Smooth muscle cell (in vitro differentiated cells): ENCODE measurements at regions not wholly inside any gene's neighbourhood (a gene's known extent, or its start where the extent isn't known, plus 50 kb on each side); places are given as distances from the start of the nearest gene placed in this dataset.
"Not testable (repeated sequence)": the region's sequence is repeated elsewhere in the genome, so short reads cannot be mapped to it uniquely, and the experiment has no call there.

ENCODE experiments used
- DNase-seq: peaks from one replicate; lab custom pipeline; 2025; ENCODE audit not compliant: unreplicated experiment; lab: John Stamatoyannopoulos, UW
- H2AFZ ChIP-seq: fragments of 200-600 bp; sonication (generic); 2 replicates; pipeline ENCODE4 v1.6.0; 2016; ENCODE audit warnings: antibody characterized with exemption, low read depth, mild to moderate bottlenecking
- H3F3A ChIP-seq: fragments of 200-600 bp; sonication (generic); 2 replicates; pipeline ENCODE4 v1.6.0; 2017; ENCODE audit warnings: antibody characterized with exemption, low read depth
- H3K27ac ChIP-seq: fragments of 200-600 bp; sonication (generic); 2 replicates; pipeline ENCODE4 v1.5.1; 2016; ENCODE audit warnings: low read depth, mild to moderate bottlenecking
- H3K27me3 ChIP-seq: fragments of 200-600 bp; sonication (generic); 2 replicates; pipeline ENCODE4 v1.6.1; 2016; ENCODE audit warnings: low read depth, mild to moderate bottlenecking
- H3K36me3 ChIP-seq: fragments of 200-600 bp; sonication (generic); 2 replicates; pipeline ENCODE4 v1.5.1; 2016; ENCODE audit warnings: low read depth
- H3K4me1 ChIP-seq: fragments of 200-600 bp; sonication (generic); 2 replicates; pipeline ENCODE4 v1.5.1; 2016; ENCODE audit warnings: low read depth
- H3K4me2 ChIP-seq: fragments of 200-600 bp; sonication (generic); 2 replicates; pipeline ENCODE4 v1.6.0; 2016; ENCODE audit warnings: mild to moderate bottlenecking
- H3K4me3 ChIP-seq: fragments of 200-600 bp; sonication (generic); 2 replicates; pipeline ENCODE4 v1.5.1; 2016; ENCODE audit warnings: mild to moderate bottlenecking
- H3K79me2 ChIP-seq: fragments of 200-600 bp; sonication (generic); 2 replicates; pipeline ENCODE4 v1.6.0; 2016; ENCODE audit warnings: low read depth, mild to moderate bottlenecking
- H3K9ac ChIP-seq: fragments of 200-600 bp; sonication (generic); 2 replicates; pipeline ENCODE4 v1.6.0; 2016; ENCODE audit warnings: low read depth
- H3K9me3 ChIP-seq: fragments of 200-600 bp; sonication (generic); replicated peaks from 2 replicates; pipeline ENCODE4 v1.5.1; 2016; ENCODE audit warnings: low read depth
- H4K20me1 ChIP-seq: fragments of 200-600 bp; sonication (generic); 2 replicates; pipeline ENCODE4 v1.6.0; 2016; ENCODE audit warnings: low read depth
- WGBS: methylation state at CpG from one replicate; pipeline ENCODE4 v1.1.7; 2016; ENCODE audit warnings: low lambda C conversion rate; 5-methylcytosine and 5-hydroxymethylcytosine counted together
- TF ChIP-seq, protein P1 (sequence below): fragments of 200-600 bp; sonication (generic); IDR thresholded peaks from 2 replicates; pipeline ENCODE4 v1.5.1; 2017; ENCODE audit warnings: borderline replicate concordance, mild to moderate bottlenecking, antibody characterized with exemption; ENCODE audit not compliant: insufficient read depth, poor library complexity, severe bottlenecking

DNA sequence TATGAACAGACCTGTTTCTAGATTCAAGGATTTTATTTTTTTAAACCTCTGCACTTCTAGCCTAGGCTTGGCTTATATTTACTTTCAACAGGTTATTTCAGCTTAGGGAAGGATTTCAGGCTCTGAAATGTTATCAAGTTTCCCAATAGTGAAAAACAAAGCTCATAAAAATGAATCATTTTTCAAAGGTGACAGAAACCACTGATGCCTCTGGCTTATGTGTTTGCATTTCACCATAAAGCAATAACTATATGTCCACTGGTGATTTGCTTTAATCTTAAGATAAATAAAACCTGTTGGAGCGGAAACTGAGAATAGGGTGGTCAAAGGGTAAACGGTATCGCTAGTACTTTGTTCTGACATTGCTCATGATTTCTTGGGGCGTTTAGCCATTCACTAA, 141.2 kb upstream of the LRIG1 start:
- no peak overlapping the region for H3K9ac ChIP-seq
- no peaks in the 10 kb centered on the region for H4K20me1 ChIP-seq

DNA sequence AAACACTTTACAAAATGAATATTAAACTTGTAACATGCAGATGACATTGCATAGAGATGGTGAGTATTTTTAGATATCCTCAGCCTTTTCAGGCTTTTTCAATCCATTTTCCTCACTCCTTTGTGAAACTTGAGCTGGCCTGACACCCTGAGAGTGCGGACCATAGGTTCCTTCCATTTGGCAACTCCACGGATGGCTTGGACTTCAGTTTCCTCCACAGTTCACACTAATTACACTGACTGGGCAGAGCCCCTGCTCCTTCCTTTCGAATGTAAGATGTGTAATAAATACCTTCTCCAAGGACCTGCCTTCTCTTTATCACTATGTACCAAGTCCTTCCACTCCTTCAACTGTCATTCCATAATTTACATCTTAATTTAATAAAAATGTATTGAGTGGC, 141.7 kb upstream of the LRIG1 start:
- Histone ChIP-seq H3K79me2 (no peaks in the 10 kb centered on the region), H3K27me3 (no peaks in the 10 kb centered on the region), H3K4me3 (no peak overlapping the region), H3F3A (no peaks in the 10 kb centered on the region), H3K9me3 (peaks cover 6% of the 10 kb centered on the region), H3K27ac (no peak overlapping the region), H3K36me3 (no peaks in the 10 kb centered on the region), H3K4me2 (no peak overlapping the region), H3K4me1 (no peaks in the 10 kb centered on the region), H4K20me1 (no peaks in the 10 kb centered on the region), H3K9ac (no peak overlapping the region), H2AFZ (no peak overlapping the region)
- TF ChIP-seq, protein P1, sequence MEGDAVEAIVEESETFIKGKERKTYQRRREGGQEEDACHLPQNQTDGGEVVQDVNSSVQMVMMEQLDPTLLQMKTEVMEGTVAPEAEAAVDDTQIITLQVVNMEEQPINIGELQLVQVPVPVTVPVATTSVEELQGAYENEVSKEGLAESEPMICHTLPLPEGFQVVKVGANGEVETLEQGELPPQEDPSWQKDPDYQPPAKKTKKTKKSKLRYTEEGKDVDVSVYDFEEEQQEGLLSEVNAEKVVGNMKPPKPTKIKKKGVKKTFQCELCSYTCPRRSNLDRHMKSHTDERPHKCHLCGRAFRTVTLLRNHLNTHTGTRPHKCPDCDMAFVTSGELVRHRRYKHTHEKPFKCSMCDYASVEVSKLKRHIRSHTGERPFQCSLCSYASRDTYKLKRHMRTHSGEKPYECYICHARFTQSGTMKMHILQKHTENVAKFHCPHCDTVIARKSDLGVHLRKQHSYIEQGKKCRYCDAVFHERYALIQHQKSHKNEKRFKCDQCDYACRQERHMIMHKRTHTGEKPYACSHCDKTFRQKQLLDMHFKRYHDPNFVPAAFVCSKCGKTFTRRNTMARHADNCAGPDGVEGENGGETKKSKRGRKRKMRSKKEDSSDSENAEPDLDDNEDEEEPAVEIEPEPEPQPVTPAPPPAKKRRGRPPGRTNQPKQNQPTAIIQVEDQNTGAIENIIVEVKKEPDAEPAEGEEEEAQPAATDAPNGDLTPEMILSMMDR: no peak
- 88% methylated on average over 3 of the region's 3 CpGs for WGBS
- DNase-seq: no peak

More for the DNA sequence above, 141.2 kb upstream of the LRIG1 start:
- Histone ChIP-seq H3K9me3 (peaks cover 6% of the 10 kb centered on the region), H3K79me2 (no peaks in the 10 kb centered on the region), H3F3A (no peaks in the 10 kb centered on the region), H2AFZ (no peak overlapping the region), H3K4me3 (no peak overlapping the region), H3K27me3 (no peaks in the 10 kb centered on the region), H3K4me2 (no peak overlapping the region), H3K4me1 (no peaks in the 10 kb centered on the region), H3K27ac (no peak overlapping the region), H3K36me3 (no peaks in the 10 kb centered on the region)
- 95% methylated on average over 4 of the region's 4 CpGs for WGBS
- TF ChIP-seq, protein P1: no peak
- no peak for DNase-seq

DNA sequence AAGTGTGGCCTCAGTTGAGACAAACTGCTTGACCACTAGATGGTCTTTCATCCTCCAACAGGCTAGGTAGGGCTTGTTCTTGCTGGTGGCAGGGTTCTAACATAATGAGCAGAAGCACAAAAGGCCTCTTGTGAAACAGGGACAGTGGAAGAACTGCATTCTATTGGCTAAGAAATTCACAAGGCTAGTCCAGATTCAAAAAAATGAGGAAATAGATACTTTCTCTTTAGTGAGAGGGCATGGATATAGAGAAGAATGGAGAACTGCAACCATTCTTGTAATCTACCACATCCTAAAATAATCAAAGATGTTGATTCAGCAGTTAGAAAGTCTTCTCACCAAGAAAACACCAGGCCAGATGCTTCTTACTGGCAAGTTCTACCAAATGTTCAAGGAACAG, 143.7 kb upstream of the LRIG1 start:
- no peaks in the 10 kb centered on the region for H3K36me3 ChIP-seq
- no peak overlapping the region for H3K4me2 ChIP-seq
- H3K9ac ChIP-seq: no peak overlapping the region
- DNase-seq: no peak
- H3F3A ChIP-seq: no peaks in the 10 kb centered on the region
- H3K4me3 ChIP-seq: no peak overlapping the region
- no peaks in the 10 kb centered on the region for H3K27me3 ChIP-seq
- H3K4me1 ChIP-seq: no peaks in the 10 kb centered on the region
- no peak overlapping the region for H2AFZ ChIP-seq
- no peaks in the 10 kb centered on the region for H4K20me1 ChIP-seq
- H3K79me2 ChIP-seq: no peaks in the 10 kb centered on the region
- H3K9me3 ChIP-seq: peaks cover 6% of the 10 kb centered on the region
- H3K27ac ChIP-seq: no peak overlapping the region
- TF ChIP-seq, protein P1: no peak

DNA sequence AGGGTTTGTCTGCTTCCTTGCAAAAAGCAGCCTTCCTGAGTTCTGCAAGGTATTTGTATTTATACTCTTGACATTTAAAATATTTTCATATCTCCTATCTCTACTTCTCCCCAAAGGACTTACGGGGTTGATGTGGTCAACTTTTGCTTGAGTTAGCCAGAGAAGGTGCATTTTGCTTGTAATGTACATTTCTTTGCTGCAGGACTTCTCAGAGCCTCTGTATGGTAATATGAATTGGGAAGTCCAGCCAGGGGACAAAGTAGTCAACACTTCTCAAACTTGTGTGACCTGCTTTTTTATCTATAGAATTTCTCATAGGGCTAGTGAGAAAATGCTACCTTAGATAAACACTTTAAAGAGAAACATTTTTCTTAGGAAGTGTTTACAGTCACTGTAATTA, 148.2 kb upstream of the LRIG1 start:
- Histone ChIP-seq H2AFZ (no peak overlapping the region), H3K4me3 (no peak overlapping the region), H3K9me3 (peaks cover 6% of the 10 kb centered on the region), H3K36me3 (no peaks in the 10 kb centered on the region), H3K79me2 (no peaks in the 10 kb centered on the region), H4K20me1 (no peaks in the 10 kb centered on the region), H3K27ac (no peak overlapping the region), H3F3A (no peaks in the 10 kb centered on the region), H3K4me1 (no peaks in the 10 kb centered on the region), H3K27me3 (peaks cover 4% of the 10 kb centered on the region), H3K4me2 (no peak overlapping the region), H3K9ac (no peak overlapping the region)
- TF ChIP-seq, protein P1: no peak
- 100% methylated on average over 1 of the region's 1 CpG for WGBS
- no peak for DNase-seq

DNA sequence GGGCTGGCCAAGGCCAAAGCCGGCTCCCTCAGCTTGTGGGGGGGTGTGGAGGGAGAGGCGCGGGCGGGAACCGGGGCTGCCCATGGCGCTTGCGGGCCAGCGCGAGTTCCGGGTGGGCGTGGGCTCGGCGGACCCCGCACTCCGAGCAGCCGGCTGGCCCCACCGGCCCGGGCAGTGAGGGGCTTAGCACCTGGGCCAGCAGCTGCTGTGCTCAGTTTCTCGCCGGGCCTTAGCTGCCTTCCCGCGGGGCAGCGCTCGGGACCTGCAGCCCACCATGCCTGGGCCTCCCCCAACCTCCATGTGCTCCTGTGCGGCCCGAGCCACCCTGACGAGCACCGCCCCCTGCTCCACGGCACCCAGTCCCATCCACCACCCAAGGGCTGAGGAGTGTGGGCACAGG, 150.7 kb upstream of the LRIG1 start:
- not testable (repeated sequence) for H3K4me1 ChIP-seq, H3K36me3 ChIP-seq, H3K27ac ChIP-seq, H3F3A ChIP-seq, H3K9me3 ChIP-seq, H3K4me2 ChIP-seq, H3K79me2 ChIP-seq, H3K9ac ChIP-seq, H3K27me3 ChIP-seq, DNase-seq, H4K20me1 ChIP-seq, H2AFZ ChIP-seq, H3K4me3 ChIP-seq
- 93% methylated on average over 15 of the region's 29 CpGs for WGBS

DNA sequence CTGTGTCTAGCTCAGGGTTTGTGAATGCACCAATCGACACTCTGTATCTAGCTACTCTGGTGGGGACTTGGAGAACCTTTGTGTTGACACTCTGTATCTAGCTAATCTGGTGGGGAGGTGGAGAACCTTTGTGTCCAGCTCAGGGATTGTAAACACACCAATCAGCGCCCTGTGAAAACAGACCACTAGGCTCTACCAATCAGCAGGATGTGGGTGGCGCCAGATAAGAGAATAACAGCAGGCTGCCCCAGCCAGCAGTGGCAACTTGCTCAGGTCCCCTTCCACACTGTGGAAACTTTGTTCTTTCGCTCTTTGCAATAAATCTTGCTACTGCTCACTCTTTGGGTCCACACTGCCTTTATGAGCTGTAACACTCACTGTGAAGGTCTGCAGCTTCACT, 151.3 kb upstream of the LRIG1 start:
- not testable (repeated sequence) for H3F3A ChIP-seq, DNase-seq, H3K4me2 ChIP-seq, H3K79me2 ChIP-seq, H3K36me3 ChIP-seq, H4K20me1 ChIP-seq, H2AFZ ChIP-seq, H3K4me3 ChIP-seq, H3K27ac ChIP-seq, H3K27me3 ChIP-seq, H3K9ac ChIP-seq, H3K9me3 ChIP-seq, H3K4me1 ChIP-seq
- WGBS: 95% methylated on average over 4 of the region's 4 CpGs
